Caco-2 (cell line): ENCODE measurements at regions not wholly inside any gene's neighbourhood (a gene's known extent, or its start where the extent isn't known, plus 50 kb on each side); places are given as distances from the start of the nearest gene placed in this dataset.
"Not testable (repeated sequence)": the region's sequence is repeated elsewhere in the genome, so short reads cannot be mapped to it uniquely, and the experiment has no call there.

Experiments
- BruUV-seq: library from RNA; stranded (reverse); fragments of 400-500 nt; replicated peaks from 2 replicates; lab custom pipeline; 2021; lab: Mats Ljungman, UMichigan
- CTCF ChIA-PET: fragments of 300-600 bp; sonication (Branson Sonifier 250); formaldehyde crosslinking; loops from one replicate; lab custom pipeline; 2022; ENCODE audit warnings: antibody characterized with exemption; lab: Charles Lee
- POLR2A ChIA-PET: fragments of 300-600 bp; sonication (Branson Sonifier 250); formaldehyde crosslinking; loops from one replicate; lab custom pipeline; 2022; ENCODE audit warnings: antibody characterized with exemption; lab: Charles Lee
- DNase-seq, 2 experiments: peaks; one replicate each; pipeline versions ENCODE4 v3.0.0 to v3.0.0-alpha.2; 2020 to 2022
- H3K27me3 ChIP-seq: replicated peaks from 2 replicates; pipeline ENCODE4 v1.6.0; 2011; ENCODE audit warnings: low read length; ENCODE audit not compliant: control insufficient read depth, insufficient read depth
- H3K36me3 ChIP-seq: 2 replicates; pipeline ENCODE4 v1.5.1; 2011; ENCODE audit warnings: low read length; ENCODE audit not compliant: control insufficient read depth, insufficient read depth
- H3K4me1 ChIP-seq: fragments of 250-450 bp; sonication (Bioruptor Pico); 2 replicates; pipeline ENCODE4 v1.5.1; 2020; ENCODE audit warnings: mild to moderate bottlenecking
- H3K4me3 ChIP-seq: 2 replicates; pipeline ENCODE4 v1.5.1; 2011; ENCODE audit warnings: low read depth, mild to moderate bottlenecking, control low read depth, low read length
- H3K9me3 ChIP-seq: fragments of 250-450 bp; sonication (Bioruptor Pico); 2 replicates; pipeline ENCODE4 v1.5.1; 2020; ENCODE audit warnings: mild to moderate bottlenecking, moderate library complexity
- H3K27ac Mint-ChIP-seq: one replicate; pipeline ENCODE4 v1.8.0; 2022; ENCODE audit warnings: mixed read lengths; ENCODE audit not compliant: unreplicated experiment
- H3K27me3 Mint-ChIP-seq: one replicate; pipeline ENCODE4 v1.8.0; 2022; ENCODE audit warnings: mixed read lengths; ENCODE audit not compliant: insufficient read depth, unreplicated experiment
- H3K36me3 Mint-ChIP-seq: one replicate; pipeline ENCODE4 v1.8.0; 2022; ENCODE audit warnings: mild to moderate bottlenecking, mixed read lengths; ENCODE audit not compliant: insufficient read depth, unreplicated experiment
- H3K4me1 Mint-ChIP-seq: one replicate; pipeline ENCODE4 v1.8.0; 2022; ENCODE audit warnings: low read depth, mixed read lengths; ENCODE audit not compliant: unreplicated experiment
- H3K4me3 Mint-ChIP-seq: one replicate; pipeline ENCODE4 v1.8.0; 2022; ENCODE audit warnings: mild to moderate bottlenecking, moderate library complexity, mixed read lengths; ENCODE audit not compliant: unreplicated experiment
- H3K9me3 Mint-ChIP-seq: one replicate; pipeline ENCODE4 v1.8.0; 2022; ENCODE audit warnings: mixed read lengths; ENCODE audit not compliant: unreplicated experiment
- CTCF ChIP-seq, 2 experiments: fragments of 200-600 bp in 1 of 2; IDR thresholded peaks; 1 replicate in 1 of 2; 2 replicates in 1 of 2; pipeline versions ENCODE4 v1.5.1 to v1.8.0; 2011 to 2022; ENCODE audit warnings: antibody characterized with exemption in 1 of 2, control low read depth in 1 of 2, inconsistent platforms in 1 of 2, low read depth in 1 of 2, low read length in 1 of 2, mild to moderate bottlenecking in 1 of 2, moderate library complexity in 1 of 2; ENCODE audit not compliant: insufficient read depth in 1 of 2, severe bottlenecking in 1 of 2, unreplicated experiment in 1 of 2
- intact Hi-C: fragments of 100-400 bp; cut with micrococcal nuclease; formaldehyde crosslinking; loops from one replicate; pipeline ENCODE4 v1.10.0; 2022; ENCODE audit not compliant: unreplicated experiment

GRCh38 chr6:113719064-113719463 lies 138.1 kb upstream of the MARCKS start:
- Mint-ChIP-seq H3K36me3 (peaks cover 11% of the 10 kb centered on the region), H3K4me1 (peaks cover 25% of the 10 kb centered on the region), H3K9me3 (no peaks in the 10 kb centered on the region), H3K27me3 (no peaks in the 10 kb centered on the region), H3K4me3 (no peak overlapping the region), H3K27ac (peak overlapping the region; percentile 65)
- Histone ChIP-seq H3K36me3 (no peaks in the 10 kb centered on the region; the same call in 1 of the 2 replicates), H3K4me3 (no peak overlapping the region), H3K4me1 (peaks cover 18% of the 10 kb centered on the region), H3K9me3 (no peaks in the 10 kb centered on the region), H3K27me3 (no peaks in the 10 kb centered on the region)
- no peak for TF ChIP-seq CTCF (IDR thresholded peaks at IDR 0.05; ENCODE audit: insufficient read depth in 1 of 2, low read depth in 1 of 2, low read length in 1 of 2, severe bottlenecking in 1 of 2, unreplicated experiment in 1 of 2)
- DNase-seq: peak; percentile 68 to 77
- ChIA-PET CTCF (interaction anchor here (1.2 kb wide), 1 partner anchor 140 kb away, joined by 4 read pairs; no protein-coding TSS in a partner anchor), POLR2A (no interaction called here)
- no TSS peak for BruUV-seq
- intact Hi-C loops: loop anchor here (1.0 to 5.0 kb wide), 6 partner anchors 9 to 367 kb away; no protein-coding TSS in a partner anchor

GRCh38 chr6:113719545-113719944 lies 137.6 kb upstream of the MARCKS start:
- intact Hi-C loops: loop anchor here (1.0 to 5.0 kb wide), 6 partner anchors 9 to 367 kb away; no protein-coding TSS in a partner anchor
- Histone ChIP-seq H3K4me3 (no peak overlapping the region), H3K27me3 (no peaks in the 10 kb centered on the region), H3K9me3 (no peaks in the 10 kb centered on the region), H3K4me1 (peaks cover 18% of the 10 kb centered on the region), H3K36me3 (no peaks in the 10 kb centered on the region; the same call in 1 of the 2 replicates)
- POLR2A ChIA-PET: no interaction called here
- TF ChIP-seq CTCF (IDR thresholded peaks at IDR 0.05; ENCODE audit: insufficient read depth in 1 of 2, low read depth in 1 of 2, low read length in 1 of 2, severe bottlenecking in 1 of 2, unreplicated experiment in 1 of 2): no peak
- Mint-ChIP-seq H3K36me3 (peaks cover 11% of the 10 kb centered on the region), H3K9me3 (no peaks in the 10 kb centered on the region), H3K27ac (peak overlapping the region; percentile 65), H3K4me1 (peaks cover 26% of the 10 kb centered on the region), H3K27me3 (no peaks in the 10 kb centered on the region), H3K4me3 (no peak overlapping the region)
- DNase-seq: no peak
- CTCF ChIA-PET: interaction anchor here (1.2 kb wide), 1 partner anchor 139 kb away, joined by 4 read pairs; no protein-coding TSS in a partner anchor
- BruUV-seq: no TSS peak

GRCh38 chr6:113723182-113723581 lies 134.0 kb upstream of the MARCKS start:
- no peak for TF ChIP-seq CTCF (IDR thresholded peaks at IDR 0.05; ENCODE audit: insufficient read depth in 1 of 2, low read depth in 1 of 2, low read length in 1 of 2, severe bottlenecking in 1 of 2, unreplicated experiment in 1 of 2)
- Histone ChIP-seq H3K9me3 (no peaks in the 10 kb centered on the region), H3K27me3 (no peaks in the 10 kb centered on the region), H3K36me3 (no peaks in the 10 kb centered on the region), H3K4me3 (no peak overlapping the region), H3K4me1 (peaks cover 43% of the 10 kb centered on the region)
- CTCF ChIA-PET: no interaction called here
- Mint-ChIP-seq H3K36me3 (peaks cover 15% of the 10 kb centered on the region), H3K27ac (no peak overlapping the region), H3K4me3 (no peak overlapping the region), H3K27me3 (no peaks in the 10 kb centered on the region), H3K9me3 (no peaks in the 10 kb centered on the region), H3K4me1 (peaks cover 52% of the 10 kb centered on the region)
- no TSS peak for BruUV-seq
- POLR2A ChIA-PET: interaction anchor here (0.6 kb wide), 1 partner anchor 133 kb away, joined by 3 read pairs; no protein-coding TSS in a partner anchor
- DNase-seq: no peak
- intact Hi-C loops: no loop called here

- H3K9me3 ChIP-seq, DNase-seq, intact Hi-C loops, CTCF ChIA-PET, H3K4me3 Mint-ChIP-seq, H3K4me3 ChIP-seq, H3K27ac Mint-ChIP-seq, H3K27me3 Mint-ChIP-seq, BruUV-seq, H3K36me3 ChIP-seq, H3K27me3 ChIP-seq, POLR2A ChIA-PET: not testable (repeated sequence)
- Mint-ChIP-seq H3K4me1 (peaks cover 45% of the 10 kb centered on the region), H3K9me3 (peaks cover 10% of the 10 kb centered on the region), H3K36me3 (peaks cover 12% of the 10 kb centered on the region)
- H3K4me1 ChIP-seq: peaks cover 29% of the 10 kb centered on the region
Measured at GRCh38 chr6:113724927-113725326, 132.2 kb upstream of the MARCKS start.
